EH (cell line): ENCODE measurements at regions not wholly inside any gene's neighbourhood (a gene's known extent, or its start where the extent isn't known, plus 50 kb on each side); places are given as distances from the start of the nearest gene placed in this dataset.
"Not testable (repeated sequence)": the region's sequence is repeated elsewhere in the genome, so short reads cannot be mapped to it uniquely, and the experiment has no call there.

Experiments
- DNase-seq: peaks from one replicate; pipeline ENCODE4 v3.0.0-alpha.2; 2015; ENCODE audit warnings: low read depth

- DNase-seq, result no peak
Measured at GRCh38 chr10:27388761-27389399, 115.2 kb upstream of the RAB18 start.

- peak; percentile 15 for DNase-seq
Measured at GRCh38 chr10:27383595-27384542, 120.2 kb upstream of the RAB18 start.

GRCh38 chr10:27382176-27382575 lies 121.9 kb upstream of the RAB18 start:
- DNase-seq, result no peak

DNA sequence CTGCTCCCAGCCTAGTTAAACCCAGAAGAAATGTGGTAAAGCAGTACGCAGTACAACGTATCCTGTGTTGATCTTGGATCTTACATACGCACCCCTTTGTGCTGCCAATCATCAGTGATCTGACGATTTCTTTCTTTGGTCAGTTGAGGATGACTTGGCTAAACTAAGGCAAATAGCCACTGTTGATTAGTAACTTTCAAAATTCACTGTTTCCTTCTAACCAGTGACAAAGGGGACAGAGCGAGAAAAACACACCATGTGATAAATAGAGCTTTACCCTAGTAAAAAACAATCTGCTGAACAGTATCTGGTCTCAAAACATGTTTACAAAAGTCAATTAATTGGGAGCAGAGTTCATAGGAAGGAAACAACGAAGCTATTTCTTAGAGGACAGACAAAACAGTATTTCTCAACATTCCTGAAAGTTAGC lies 123.2 kb upstream of the RAB18 start:
- no peak for DNase-seq

- not testable (repeated sequence) for DNase-seq
Measured at GRCh38 chr10:27379041-27379440, 125.1 kb upstream of the RAB18 start.

- DNase-seq, result no peak
Measured at GRCh38 chr10:27373566-27374160, 130.4 kb upstream of the RAB18 start.

DNA sequence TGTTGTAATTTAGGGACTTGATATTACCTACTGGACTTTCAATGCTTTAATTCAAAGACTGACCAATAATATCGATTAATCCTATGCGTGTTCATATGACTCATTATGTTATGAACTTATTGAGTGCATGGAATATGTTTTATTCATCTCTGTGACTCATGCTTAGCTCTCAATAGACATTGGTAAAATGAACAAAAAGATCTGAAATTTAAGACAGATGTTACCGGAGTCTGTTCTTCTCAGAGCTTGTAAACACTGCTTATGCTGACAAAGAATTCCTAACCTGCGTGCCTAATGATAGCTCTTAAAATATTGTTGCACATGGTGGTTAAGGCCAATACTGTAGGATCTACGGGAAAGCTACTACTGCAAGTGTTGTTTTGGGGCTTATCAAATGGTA lies 131.5 kb upstream of the ACBD5 start:
- DNase-seq, result no peak

- not testable (repeated sequence) for DNase-seq
Measured at GRCh38 chr10:27371375-27371774, 130.8 kb upstream of the ACBD5 start.

- DNase-seq, result peak; percentile 7
Measured at GRCh38 chr10:27369880-27370279, 129.3 kb upstream of the ACBD5 start.

DNA sequence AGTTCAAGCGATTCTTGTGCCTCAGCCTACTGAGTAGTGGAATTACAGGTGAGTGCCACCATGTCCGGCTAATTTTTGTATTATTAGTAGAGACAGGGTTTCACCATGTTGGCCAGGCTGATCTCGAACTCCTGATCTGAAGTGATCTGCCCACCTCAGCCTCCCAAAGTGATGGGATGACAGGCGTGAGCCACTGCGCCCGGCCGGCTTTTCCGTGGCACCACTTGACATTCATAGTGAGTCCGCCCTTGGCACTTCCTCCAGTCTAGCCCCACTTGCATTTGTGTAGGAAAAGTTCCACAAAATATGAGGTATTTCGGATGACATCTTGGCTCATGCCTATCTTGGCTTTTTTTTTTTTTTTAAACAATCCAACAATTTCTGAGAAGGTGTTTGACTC lies 128.1 kb upstream of the ACBD5 start:
- no peak for DNase-seq

- DNase-seq, result no peak
Measured at GRCh38 chr10:27366769-27367168, 126.2 kb upstream of the ACBD5 start.

DNA sequence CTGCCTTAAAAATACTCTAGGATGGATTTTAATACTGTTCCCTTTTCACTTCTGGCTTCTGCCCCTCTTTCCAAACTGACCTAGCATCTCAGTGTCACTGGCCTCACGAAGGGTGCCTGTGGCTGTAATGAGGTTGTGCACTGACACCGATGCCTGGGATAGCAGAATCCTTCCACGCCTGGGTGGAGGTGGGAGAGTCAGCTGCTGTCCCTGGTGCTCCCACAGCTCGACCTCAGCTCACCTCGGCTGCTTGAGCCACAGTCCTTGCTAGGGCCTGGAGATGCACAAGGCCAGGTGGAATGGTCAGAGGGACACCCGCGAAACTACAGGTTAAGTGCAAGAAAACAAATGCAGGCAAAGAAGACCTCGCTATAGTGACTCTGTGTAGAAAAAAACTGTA lies 123.4 kb upstream of the ACBD5 start:
- no peak for DNase-seq

GRCh38 chr10:27360581-27361172 lies 120.1 kb upstream of the ACBD5 start:
- DNase-seq, result peak; percentile 66

DNA sequence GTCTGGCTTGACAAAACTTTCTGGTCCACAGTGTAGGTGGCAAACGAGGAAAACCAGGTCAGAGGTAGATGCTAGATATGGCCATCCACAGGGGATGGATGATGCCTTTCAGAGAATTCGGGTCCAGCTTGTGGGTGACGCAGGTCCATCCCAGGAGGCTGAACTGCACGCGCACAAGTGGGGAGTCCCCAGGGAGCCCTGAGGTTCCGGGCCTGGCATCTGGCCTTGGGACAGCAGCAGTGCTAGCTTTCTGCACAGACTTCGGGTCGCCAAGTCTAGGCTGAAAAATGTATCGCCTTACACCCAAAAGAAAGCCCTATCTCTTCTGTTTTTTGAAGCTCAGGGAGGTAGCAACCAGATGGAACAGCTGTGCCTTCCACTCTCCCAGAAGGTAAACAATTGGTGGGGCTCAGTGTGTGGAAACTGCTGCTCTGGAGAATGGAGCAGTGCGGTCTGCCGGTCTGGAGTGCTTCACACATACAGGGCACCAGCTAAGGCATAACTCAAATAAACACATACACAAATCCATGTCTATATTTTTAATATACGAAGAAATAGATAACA lies 119.3 kb upstream of the ACBD5 start:
- DNase-seq, result no peak

GRCh38 chr10:27356738-27357137 lies 116.1 kb upstream of the ACBD5 start:
- no peak for DNase-seq

DNA sequence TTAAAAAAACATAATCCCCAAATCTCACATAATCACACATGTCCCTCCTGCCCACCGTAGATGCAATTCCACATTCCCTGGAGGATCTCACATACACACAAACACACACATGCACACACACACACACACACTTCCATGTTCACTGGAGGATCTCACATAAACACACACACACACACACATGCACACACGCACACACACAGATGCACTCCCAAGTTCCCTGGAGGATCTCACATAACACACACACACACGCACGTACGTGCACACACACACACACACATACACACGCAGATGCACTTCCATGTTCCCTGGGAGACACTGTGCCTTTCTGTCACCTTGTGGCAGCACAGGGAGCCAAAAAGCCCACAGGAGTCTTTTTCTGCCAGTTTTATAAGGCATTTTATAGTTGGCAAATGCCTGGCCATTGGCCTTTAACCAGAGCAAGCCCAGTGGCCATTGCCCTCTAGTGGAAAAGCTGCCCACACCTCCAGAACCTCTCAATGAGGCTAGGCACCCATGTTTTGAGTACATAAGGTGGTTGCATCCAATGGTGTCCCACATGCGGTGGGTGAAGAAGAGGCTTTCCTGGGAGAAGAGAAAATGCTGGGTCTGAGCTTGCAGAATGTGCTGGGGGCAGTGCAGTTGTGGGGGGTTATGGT lies 115.4 kb upstream of the ACBD5 start:
- no peak for DNase-seq

DNA sequence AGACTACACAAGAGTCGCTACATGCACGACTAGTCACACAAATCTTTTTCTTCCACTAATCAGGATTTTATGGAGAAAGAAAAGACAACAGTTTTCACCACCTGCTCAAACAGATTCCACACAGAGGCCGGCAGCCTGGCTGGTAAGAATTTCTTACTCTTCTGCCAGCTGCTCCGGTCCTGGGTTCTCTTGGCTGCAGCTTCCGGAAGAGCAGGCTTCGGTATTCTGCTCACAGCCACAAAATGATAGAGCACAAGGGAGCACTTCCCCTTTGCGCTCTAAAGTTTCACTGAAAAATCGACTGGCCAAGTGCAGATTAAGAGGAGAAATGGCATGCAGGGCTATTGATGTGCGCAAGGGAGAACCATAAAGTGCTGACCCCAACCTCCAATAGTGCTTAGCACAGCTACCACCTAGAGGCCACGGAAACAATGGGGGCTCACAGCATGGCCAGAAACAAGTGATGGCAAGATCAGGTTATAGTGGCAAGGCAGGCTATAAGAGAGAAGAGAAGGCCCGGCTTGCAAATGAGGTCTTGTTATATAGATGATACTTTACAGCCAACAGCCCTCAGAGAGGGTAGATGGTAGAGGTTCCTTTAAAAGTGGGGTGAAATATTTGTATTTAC lies 114.2 kb upstream of the ACBD5 start:
- not testable (repeated sequence) for DNase-seq

- not testable (repeated sequence) for DNase-seq
Measured at GRCh38 chr10:27354100-27354499, 113.5 kb upstream of the ACBD5 start.

DNA sequence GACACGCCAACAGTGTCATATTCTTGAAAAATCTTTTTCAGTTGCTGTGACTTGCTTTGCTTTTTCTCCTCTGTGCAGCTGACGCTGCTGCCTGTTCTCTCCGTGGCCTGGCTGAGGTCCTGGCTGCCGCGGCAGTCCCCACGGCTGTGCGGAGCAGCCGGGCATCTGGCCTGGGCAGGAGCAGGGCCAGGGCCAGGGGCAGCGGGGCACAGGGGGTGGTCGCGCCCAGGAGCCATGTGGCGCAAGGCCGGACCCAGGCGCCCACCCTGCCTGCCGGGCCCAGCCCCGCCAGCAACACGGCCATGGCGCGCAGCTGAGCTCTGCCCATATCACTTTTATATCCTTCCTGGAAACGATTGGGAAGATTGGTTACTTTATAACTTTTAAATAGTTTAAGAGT lies 109.4 kb upstream of the ACBD5 start:
- DNase-seq, result no peak

- DNase-seq, result not testable (repeated sequence)
Measured at GRCh38 chr10:27347827-27348207, 107.2 kb upstream of the ACBD5 start.

DNA sequence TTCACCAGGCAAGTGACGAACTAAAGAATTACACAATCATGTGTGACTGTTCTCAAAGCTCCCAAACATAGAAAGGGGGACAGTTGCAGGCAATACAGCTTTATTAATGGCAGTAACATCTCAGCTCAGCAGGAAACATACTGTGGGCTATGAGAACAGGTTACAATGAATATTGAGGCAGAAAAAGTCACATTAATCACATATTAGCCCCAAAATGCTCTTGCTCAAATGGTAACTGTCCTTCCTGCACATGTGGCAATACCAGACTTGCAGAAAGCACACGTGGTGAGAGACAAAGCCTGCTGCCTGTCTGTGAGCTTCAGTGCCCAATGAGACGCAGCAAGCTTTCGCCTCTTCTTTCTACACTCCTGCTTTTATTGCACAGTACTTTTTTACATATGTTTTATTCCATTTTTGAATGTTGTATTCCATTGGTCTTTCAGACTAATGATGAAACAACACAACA lies 104.9 kb upstream of the ACBD5 start:
- no peak for DNase-seq
